HG03159 (cell line): ENCODE measurements at regions not wholly inside any gene's neighbourhood (a gene's known extent, or its start where the extent isn't known, plus 50 kb on each side); places are given as distances from the start of the nearest gene placed in this dataset.
"Not testable (repeated sequence)": the region's sequence is repeated elsewhere in the genome, so short reads cannot be mapped to it uniquely, and the experiment has no call there.

Source experiments
- ATAC-seq: cut with Tn5 transposase; IDR thresholded peaks from one replicate; pipeline ENCODE4 v1.9.1; 2021; ENCODE audit warnings: mild to moderate bottlenecking, moderate library complexity; ENCODE audit not compliant: unreplicated experiment

DNA sequence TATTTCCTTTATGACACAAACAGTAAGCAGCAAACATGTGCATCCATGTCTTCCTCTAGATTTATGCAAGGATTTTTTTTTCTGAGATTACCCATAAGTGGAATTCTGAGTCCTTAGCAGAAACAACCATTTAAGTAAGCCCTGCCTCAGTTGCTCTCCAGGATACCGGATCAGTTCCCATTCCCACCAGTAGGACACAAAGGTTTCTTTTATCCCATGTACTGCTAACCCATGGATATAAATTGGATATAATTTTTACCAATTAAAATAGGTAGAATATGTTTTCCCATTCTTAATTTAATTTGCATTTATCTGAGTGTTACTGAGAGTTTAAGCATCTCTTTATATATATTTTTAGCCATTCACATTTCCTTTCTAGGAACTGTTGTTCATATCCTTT, 280.9 kb downstream of the FGFR2 start:
- no peak for ATAC-seq

- ATAC-seq, result no peak
These were observed 276.2 kb downstream of the FGFR2 start for GRCh38 chr10:121322046-121322445.

DNA sequence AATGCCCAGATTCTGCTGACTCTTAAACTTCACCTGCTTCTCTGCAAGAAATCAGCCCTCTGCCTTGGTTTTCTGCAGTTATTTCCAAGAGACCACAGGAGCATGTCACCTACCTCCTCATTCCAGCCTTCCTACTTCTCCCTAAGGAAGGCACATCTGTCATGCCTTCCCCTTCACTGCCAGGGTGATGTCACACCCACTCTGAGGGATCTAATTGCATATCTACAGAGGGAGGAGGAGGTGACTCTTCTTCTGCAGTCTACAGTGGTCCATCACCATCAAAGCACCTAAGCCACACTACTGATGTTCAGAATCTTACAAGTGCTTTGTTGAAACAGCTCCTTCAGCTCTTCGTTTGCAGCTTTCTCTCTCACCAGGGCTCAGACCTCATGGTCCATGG, 275.5 kb downstream of the FGFR2 start:
- ATAC-seq, result no peak

GRCh38 chr10:121323443-121323842, 274.8 kb downstream of the FGFR2 start:
- ATAC-seq, result no peak

DNA sequence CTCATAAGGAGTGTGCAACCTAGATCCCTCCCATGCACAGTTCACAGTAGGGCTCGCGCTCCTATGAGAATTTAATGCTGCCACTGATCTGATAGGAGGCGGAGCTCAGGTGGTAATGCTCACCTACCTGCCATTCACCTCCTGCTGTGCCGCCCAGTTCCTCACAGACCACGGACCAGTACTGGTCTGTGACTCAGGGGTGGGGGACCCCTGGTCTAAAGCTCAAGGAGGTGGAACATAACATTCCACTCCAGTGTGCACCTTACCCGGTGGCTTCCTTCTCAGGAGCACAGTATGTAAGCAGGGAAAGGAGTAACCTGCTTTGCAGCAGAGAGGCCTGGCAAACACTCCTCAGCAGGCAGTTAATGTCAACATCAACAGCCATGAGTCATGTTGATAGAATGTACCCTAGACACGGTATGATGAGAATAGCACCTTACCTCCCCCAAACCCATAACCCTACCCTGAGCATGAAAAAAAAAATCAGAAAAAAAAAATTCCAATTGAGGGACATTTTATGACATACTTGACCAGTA, 273.5 kb downstream of the FGFR2 start:
- no peak for ATAC-seq

GRCh38 chr10:121325490-121326231, 272.6 kb downstream of the FGFR2 start:
- ATAC-seq, result no peak

GRCh38 chr10:121326905-121327304, 271.3 kb downstream of the FGFR2 start:
- ATAC-seq, result no peak

- ATAC-seq, result no peak
These were observed 270.5 kb downstream of the FGFR2 start for GRCh38 chr10:121327727-121328126.

DNA sequence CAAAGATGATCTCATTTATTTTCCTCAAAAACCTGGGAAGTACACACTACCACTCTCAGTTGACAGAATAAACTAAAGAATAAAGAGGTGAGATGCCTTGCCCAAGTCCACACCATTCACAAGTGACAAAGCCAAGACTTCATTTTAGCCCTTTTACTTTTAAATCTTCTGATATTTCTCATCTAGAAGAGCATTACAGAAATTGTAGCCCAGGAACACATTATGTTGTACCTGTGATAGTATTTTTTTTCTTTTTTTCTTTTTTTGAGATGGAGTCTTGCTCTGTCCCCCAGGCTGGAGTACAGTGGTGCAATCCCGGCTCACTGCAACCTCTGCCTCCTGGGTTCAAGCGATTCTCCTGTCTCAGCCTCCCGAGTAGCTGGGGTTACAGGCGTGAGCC, 268.6 kb downstream of the FGFR2 start:
- not testable (repeated sequence) for ATAC-seq

- no peak for ATAC-seq
These were observed 267.7 kb downstream of the FGFR2 start for GRCh38 chr10:121330563-121330962.

GRCh38 chr10:121332353-121332752, 265.9 kb downstream of the FGFR2 start:
- no peak for ATAC-seq

DNA sequence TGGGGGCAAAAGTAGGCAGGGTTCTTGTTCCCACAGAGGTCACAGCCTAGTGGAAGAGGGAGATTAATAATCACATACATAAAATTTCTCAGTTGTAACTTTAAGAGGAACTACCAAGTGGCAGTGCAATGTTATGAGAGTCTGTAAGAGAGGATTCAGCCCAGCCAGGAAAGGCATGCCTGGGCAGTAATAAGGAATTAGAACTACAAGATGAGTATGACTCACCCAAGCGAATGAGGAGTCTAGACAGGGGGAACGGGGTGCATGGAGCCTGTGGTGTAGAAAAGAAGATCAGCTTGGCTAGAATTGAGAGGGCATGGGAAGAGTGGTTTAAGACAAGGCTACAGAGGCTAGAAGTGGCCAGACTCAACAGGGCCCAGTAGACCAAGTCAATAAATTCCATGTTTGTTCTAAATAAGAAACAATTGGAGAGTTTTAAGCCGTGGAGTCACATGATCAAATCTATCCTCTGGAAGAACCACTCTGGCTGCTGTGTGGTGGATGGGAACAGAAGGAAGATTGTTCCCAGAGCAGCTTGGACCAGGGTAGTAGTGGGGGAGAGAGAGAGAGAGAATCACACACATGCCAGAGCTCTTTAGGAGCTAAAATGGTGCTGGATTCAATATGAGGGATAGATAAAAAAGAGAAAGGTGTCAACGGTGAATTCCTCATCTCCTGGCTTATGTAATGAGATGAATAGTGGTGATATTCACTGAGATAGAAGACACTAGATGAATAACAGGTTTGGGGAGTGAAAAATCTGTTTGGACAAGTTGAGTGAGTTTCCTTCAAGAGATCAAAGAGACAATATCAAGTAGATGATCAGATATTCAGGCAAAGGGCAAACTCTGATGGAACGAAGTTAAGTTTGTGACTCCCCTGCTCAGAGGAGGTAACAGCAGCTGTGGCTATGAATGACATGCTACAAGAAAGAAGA, 265.1 kb downstream of the FGFR2 start:
- ATAC-seq, result no peak

GRCh38 chr10:121335386-121335925, 262.8 kb downstream of the FGFR2 start:
- no peak for ATAC-seq

DNA sequence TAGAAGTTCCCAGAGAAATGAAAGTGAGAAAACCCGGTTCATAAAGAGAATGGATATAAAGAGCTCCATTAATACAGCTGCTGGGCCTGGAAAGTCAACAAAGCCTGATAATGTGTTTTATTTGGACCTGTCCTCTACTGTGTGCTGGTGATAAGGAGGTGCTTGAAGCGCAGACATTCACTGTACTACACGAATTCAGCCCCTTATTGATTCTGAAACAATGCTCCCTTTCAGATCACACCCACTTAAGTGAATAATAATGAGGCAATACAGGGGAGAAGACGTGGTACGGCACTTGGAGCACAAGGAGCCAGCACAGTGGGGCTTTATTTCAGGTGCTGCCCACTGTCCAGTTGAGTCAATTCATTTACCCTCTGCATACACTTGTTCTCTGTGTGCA, 260.8 kb downstream of the FGFR2 start:
- ATAC-seq, result no peak

- no peak for ATAC-seq
These were observed 259.9 kb downstream of the FGFR2 start for GRCh38 chr10:121338206-121338980.

DNA sequence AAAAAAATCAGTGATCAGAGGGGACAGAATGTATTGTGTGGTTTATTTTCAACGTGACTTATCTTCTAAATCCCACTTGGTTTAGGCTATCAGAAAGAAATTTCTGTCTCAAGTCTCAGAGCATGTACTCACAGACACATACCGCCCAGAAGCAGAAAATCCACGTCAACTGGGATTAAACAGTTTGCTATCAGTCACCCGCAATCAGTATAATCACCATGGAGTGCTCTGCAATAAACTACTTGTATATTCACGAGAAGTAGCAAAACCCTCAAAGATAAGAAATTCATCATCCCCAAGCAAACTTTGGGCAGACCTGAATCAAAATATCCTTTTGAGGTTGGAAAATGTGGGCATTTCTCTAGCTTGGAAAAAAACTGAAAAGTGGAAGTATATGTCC, 259.1 kb downstream of the FGFR2 start:
- ATAC-seq, result no peak

- ATAC-seq, result no peak
These were observed 257.9 kb downstream of the FGFR2 start for GRCh38 chr10:121340271-121340831.

- no peak for ATAC-seq
These were observed 246.7 kb downstream of the FGFR2 start for GRCh38 chr10:121351540-121351939.

GRCh38 chr10:121352231-121352855, 245.9 kb downstream of the FGFR2 start:
- no peak for ATAC-seq

- ATAC-seq, result no peak
These were observed 243.1 kb downstream of the FGFR2 start for GRCh38 chr10:121355161-121355560.
